Kidney (tissue), 13 donors: ENCODE measurements at regions not wholly inside any gene's neighbourhood (a gene's known extent, or its start where the extent isn't known, plus 50 kb on each side); places are given as distances from the start of the nearest gene placed in this dataset.

Experiments
- DNase-seq, 5 donors: peaks; one replicate each; pipeline ENCODE4 v3.0.0-alpha.2; 2013 to 2020
- FAIRE-seq: peaks from 2 replicates; lab custom pipeline; 2012; peaks lifted over from hg19 to GRCh38; lab: Jason Lieb, UNC
- H3K27ac ChIP-seq, 2 donors: one replicate each; pipeline ENCODE4 v1.7.0; 2013; ENCODE audit warnings: low read depth in 2 of 2, low read length in 2 of 2, inconsistent platforms in 1 of 2
- H3K27me3 ChIP-seq: one replicate; pipeline ENCODE4 v1.7.1; 2013; ENCODE audit warnings: low read length, inconsistent platforms; ENCODE audit not compliant: control insufficient read depth, insufficient read depth
- H3K36me3 ChIP-seq, 3 donors: one replicate each; pipeline versions ENCODE4 v1.7.0 to v1.7.1; 2013; ENCODE audit warnings: low read length in 3 of 3, control low read depth in 1 of 3, inconsistent platforms in 1 of 3; ENCODE audit not compliant: insufficient read depth in 3 of 3, control insufficient read depth in 2 of 3
- H3K4me1 ChIP-seq, 3 donors: one replicate each; pipeline versions ENCODE4 v1.7.0 to v1.7.1; 2013; ENCODE audit warnings: low read length in 3 of 3, inconsistent platforms in 1 of 3, low read depth in 1 of 3; ENCODE audit not compliant: control insufficient read depth in 2 of 3, insufficient read depth in 2 of 3
- H3K4me3 ChIP-seq, 3 donors: one replicate each; pipeline versions ENCODE4 v1.7.0 to v1.8.1; 2013; ENCODE audit warnings: low read length in 3 of 3, control low read depth in 1 of 3, inconsistent platforms in 1 of 3
- H3K9ac ChIP-seq, 3 donors: one replicate each; pipeline versions ENCODE4 v1.7.0 to v1.7.1; 2013; ENCODE audit warnings: low read length in 3 of 3, control low read depth in 1 of 3, inconsistent platforms in 1 of 3
- H3K9me3 ChIP-seq, 3 donors: one replicate each; pipeline versions ENCODE4 v1.7.0 to v1.7.1; 2013; ENCODE audit warnings: low read length in 3 of 3, control low read depth in 1 of 3, inconsistent platforms in 1 of 3; ENCODE audit not compliant: control insufficient read depth in 2 of 3, insufficient read depth in 1 of 3
- intact Hi-C: fragments of 100-400 bp; cut with DNase I; formaldehyde crosslinking; loops from one replicate; pipeline ENCODE4 v1.11.1; 2022
- TF ChIP-seq, protein P1 (sequence below): IDR thresholded peaks from 3 replicates; pipeline ENCODE4 v1.5.1; 2012; ENCODE audit warnings: mild to moderate bottlenecking, moderate library complexity, borderline replicate concordance; ENCODE audit not compliant: insufficient read depth; ENCODE audit errors: extremely low read depth
- donor health status: control.
- donor health status: control.
- donor health status: control.
- donor health status: control.
- donor health status: control.
- donor health status: DM: yes; HTN: yes; CAD: no.
- donor health status: Normal renal cell carcinoma (clear cell type).

DNA sequence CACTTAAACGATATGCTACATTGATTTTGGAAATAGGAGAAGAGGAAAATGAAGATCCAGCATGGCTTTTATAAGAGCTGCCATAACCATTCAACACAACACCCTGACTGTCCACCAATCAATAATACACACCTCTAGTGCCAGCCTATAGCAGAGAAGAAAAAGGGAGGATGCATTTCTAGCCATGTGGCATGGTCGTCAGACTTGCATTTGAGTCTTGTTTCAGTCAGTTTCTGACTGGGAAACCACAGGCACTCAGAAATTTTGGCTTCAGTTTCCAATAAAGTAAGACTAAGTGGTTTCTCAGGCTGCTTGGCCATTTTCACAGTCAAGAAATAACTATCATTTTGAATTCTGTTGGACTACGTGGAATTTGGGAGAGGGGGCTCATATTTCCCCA is 523.5 kb upstream of the LRRC4C start:
- DNase-seq (no peak), FAIRE-seq (no peak)
- H3K36me3 ChIP-seq: no peaks in the 10 kb centered on the region
- no peaks in the 10 kb centered on the region for H3K27me3 ChIP-seq
- H3K9me3 ChIP-seq: no peaks in the 10 kb centered on the region
- no peaks in the 10 kb centered on the region for H3K4me1 ChIP-seq
- no peak overlapping the region for H3K27ac ChIP-seq
- no peak overlapping the region for H3K4me3 ChIP-seq
- intact Hi-C loops: no loop called here
- no peak overlapping the region for H3K9ac ChIP-seq
- TF ChIP-seq, protein P1, sequence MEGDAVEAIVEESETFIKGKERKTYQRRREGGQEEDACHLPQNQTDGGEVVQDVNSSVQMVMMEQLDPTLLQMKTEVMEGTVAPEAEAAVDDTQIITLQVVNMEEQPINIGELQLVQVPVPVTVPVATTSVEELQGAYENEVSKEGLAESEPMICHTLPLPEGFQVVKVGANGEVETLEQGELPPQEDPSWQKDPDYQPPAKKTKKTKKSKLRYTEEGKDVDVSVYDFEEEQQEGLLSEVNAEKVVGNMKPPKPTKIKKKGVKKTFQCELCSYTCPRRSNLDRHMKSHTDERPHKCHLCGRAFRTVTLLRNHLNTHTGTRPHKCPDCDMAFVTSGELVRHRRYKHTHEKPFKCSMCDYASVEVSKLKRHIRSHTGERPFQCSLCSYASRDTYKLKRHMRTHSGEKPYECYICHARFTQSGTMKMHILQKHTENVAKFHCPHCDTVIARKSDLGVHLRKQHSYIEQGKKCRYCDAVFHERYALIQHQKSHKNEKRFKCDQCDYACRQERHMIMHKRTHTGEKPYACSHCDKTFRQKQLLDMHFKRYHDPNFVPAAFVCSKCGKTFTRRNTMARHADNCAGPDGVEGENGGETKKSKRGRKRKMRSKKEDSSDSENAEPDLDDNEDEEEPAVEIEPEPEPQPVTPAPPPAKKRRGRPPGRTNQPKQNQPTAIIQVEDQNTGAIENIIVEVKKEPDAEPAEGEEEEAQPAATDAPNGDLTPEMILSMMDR: no peak

DNA sequence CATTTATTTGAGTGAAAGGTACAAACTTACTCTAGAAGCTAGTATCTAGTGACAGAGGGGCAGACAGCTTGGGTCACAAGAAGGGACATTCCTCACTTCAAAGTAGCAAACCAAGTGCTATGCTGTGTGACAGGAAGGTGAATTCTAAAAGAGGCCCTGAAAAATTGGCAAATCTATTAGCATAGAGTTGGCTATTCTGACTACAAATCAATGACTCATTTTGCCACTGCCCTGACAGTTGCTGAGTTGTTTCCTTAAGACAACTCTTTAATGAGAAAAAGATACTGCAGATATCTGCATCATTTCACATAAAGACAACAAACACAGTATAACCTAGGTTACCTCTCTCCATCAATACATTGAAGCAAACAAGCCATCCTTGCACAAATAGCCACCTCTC is 524.0 kb upstream of the LRRC4C start:
- no peak overlapping the region for H3K4me3 ChIP-seq
- H3K36me3 ChIP-seq: no peaks in the 10 kb centered on the region
- no peak for DNase-seq
- H3K4me1 ChIP-seq: no peaks in the 10 kb centered on the region
- H3K9me3 ChIP-seq: no peaks in the 10 kb centered on the region
- H3K27me3 ChIP-seq: no peaks in the 10 kb centered on the region
- intact Hi-C loops: no loop called here
- TF ChIP-seq, protein P1: no peak
- no peak overlapping the region for H3K9ac ChIP-seq
- FAIRE-seq: no peak
- no peak overlapping the region for H3K27ac ChIP-seq

DNA sequence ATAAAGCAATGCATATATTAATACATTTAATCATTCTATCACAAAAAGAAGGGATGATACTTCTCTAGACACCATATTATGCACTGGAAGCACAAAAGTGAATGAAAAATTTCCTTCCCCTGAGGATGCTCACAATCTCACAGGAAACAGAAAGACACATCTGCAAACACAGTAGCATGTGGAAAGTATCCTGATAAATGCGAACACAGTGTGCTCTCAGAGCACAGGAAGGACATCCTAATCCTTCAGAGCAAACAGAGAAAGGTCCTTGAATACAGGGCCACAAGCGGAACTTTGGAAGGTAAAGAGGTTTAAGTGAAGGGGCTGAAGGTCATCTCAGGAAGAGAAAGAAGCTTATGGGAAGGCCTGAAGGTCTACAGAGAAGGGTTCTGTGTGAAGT is 524.6 kb upstream of the LRRC4C start:
- H3K4me1 ChIP-seq: no peaks in the 10 kb centered on the region
- no peaks in the 10 kb centered on the region for H3K9me3 ChIP-seq
- no peak overlapping the region for H3K27ac ChIP-seq
- H3K4me3 ChIP-seq: no peak overlapping the region
- DNase-seq: no peak
- H3K36me3 ChIP-seq: no peaks in the 10 kb centered on the region
- intact Hi-C loops: no loop called here
- no peaks in the 10 kb centered on the region for H3K27me3 ChIP-seq
- no peak for FAIRE-seq
- H3K9ac ChIP-seq: no peak overlapping the region
- TF ChIP-seq, protein P1: no peak

DNA sequence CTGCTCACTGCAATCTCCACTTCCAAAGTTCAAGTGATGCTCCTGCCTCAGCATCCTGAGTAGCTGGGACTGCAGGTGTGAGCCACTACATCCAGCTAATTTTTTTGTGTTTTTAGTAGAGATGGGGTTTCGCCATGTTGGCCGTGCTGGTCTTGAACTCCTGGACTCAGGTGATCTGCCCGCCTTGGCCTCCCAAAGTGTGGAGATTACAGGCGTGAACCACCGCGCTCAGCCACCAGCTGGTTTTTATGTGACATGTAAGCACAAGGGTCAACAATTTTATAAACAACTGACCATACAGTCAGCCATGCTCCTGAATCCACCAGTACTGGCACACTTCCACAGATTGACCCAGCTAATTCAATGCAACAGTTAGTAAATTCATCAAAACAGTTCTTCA is 526.3 kb upstream of the LRRC4C start:
- no peak overlapping the region for H3K4me3 ChIP-seq

More for the DNA sequence above, 526.3 kb upstream of the LRRC4C start:
- TF ChIP-seq, protein P1: no peak
- H3K9ac ChIP-seq: no peak overlapping the region
- H3K27ac ChIP-seq: no peak overlapping the region
- no peaks in the 10 kb centered on the region for H3K27me3 ChIP-seq
- no peaks in the 10 kb centered on the region for H3K4me1 ChIP-seq
- intact Hi-C loops: no loop called here
- H3K9me3 ChIP-seq: no peaks in the 10 kb centered on the region
- H3K36me3 ChIP-seq: no peaks in the 10 kb centered on the region
- DNase-seq: peak in 1 of 5 donors; percentile 51
- no peak for FAIRE-seq
